Fibroblast of lung (primary cell): ENCODE measurements at regions not wholly inside any gene's neighbourhood (a gene's known extent, or its start where the extent isn't known, plus 50 kb on each side); places are given as distances from the start of the nearest gene placed in this dataset.

Source experiments
- EZH2 ChIP-seq: IDR thresholded peaks from 2 replicates; pipeline ENCODE4 v1.5.1; 2012; ENCODE audit warnings: low read length, control low read depth, mild to moderate bottlenecking; ENCODE audit errors: missing control alignments
- TF ChIP-seq, protein P1 (sequence below), 2 donors: IDR thresholded peaks in 1 of 2; conservative IDR thresholded peaks in 1 of 2; 1 replicate in 1 of 2; 2 replicates in 1 of 2; pipeline ENCODE4 v1.5.1; 2011 to 2012; ENCODE audit warnings: low read length in 2 of 2, control low read depth in 1 of 2, inconsistent platforms in 1 of 2, low read depth in 1 of 2, mild to moderate bottlenecking in 1 of 2

DNA sequence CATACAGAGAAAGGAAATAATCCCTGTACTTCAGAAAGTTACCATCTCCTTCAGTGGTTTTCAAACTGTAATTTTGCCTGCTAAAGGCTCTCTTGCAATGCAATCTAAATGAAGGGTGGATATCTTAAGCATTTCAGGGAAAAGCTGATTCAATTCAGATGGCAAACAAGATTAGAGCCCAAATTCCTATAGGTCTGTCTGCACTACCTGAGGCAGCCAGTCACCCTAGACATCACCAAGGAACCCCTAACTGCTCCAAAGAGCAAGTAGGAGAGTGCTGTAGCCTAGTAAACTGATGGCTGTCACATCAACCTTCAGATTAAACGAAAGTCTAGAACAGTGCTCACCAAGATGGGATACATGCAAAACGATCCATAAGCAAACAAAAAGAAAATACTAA is 138.0 kb upstream of the ANK3 start:
- no peak for TF ChIP-seq EZH2
- TF ChIP-seq, protein P1, sequence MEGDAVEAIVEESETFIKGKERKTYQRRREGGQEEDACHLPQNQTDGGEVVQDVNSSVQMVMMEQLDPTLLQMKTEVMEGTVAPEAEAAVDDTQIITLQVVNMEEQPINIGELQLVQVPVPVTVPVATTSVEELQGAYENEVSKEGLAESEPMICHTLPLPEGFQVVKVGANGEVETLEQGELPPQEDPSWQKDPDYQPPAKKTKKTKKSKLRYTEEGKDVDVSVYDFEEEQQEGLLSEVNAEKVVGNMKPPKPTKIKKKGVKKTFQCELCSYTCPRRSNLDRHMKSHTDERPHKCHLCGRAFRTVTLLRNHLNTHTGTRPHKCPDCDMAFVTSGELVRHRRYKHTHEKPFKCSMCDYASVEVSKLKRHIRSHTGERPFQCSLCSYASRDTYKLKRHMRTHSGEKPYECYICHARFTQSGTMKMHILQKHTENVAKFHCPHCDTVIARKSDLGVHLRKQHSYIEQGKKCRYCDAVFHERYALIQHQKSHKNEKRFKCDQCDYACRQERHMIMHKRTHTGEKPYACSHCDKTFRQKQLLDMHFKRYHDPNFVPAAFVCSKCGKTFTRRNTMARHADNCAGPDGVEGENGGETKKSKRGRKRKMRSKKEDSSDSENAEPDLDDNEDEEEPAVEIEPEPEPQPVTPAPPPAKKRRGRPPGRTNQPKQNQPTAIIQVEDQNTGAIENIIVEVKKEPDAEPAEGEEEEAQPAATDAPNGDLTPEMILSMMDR (conservative IDR thresholded peaks at IDR 0.05 in 1 of 2, IDR thresholded peaks at IDR 0.05 in 1 of 2; ENCODE audit: low read depth in 1 of 2, low read length in 2 of 2) = no peak
